ENCODE measurements at regions not wholly inside any gene's neighbourhood (a gene's known extent, or its start where the extent isn't known, plus 50 kb on each side); places are given as distances from the start of the nearest gene placed in this dataset.

GRCh38 chr4:110849461-110849860 is 226.6 kb upstream of the PITX2 start:
- ChIA-PET CTCF (no interaction called here), POLR2A (no interaction called here)
- Histone ChIP-seq H3K4me3 (replicated peaks in 1 of 3; ENCODE audit: insufficient read depth in 1 of 3, low read depth in 1 of 3, low read length in 3 of 3) (no peak overlapping the region), H3K9me1 (replicated peaks; ENCODE audit: control insufficient read depth, extremely low read depth, insufficient read depth, low read length) (no peaks in the 10 kb centered on the region), H3K9ac (replicated peaks; ENCODE audit: extremely low read depth, insufficient read depth, low read length) (no peak overlapping the region), H3K79me2 (ENCODE audit: control insufficient read depth, insufficient read depth, low read length) (no peaks in the 10 kb centered on the region), H2AFZ (ENCODE audit: low read depth, low read length) (no peak overlapping the region), H3K27me3 (ENCODE audit: control insufficient read depth in 2 of 2, insufficient read depth in 2 of 2, low read length in 2 of 2) (no peaks in the 10 kb centered on the region), H3K4me1 (ENCODE audit: control insufficient read depth, extremely low read depth, insufficient read depth, low read length) (peaks cover 6% of the 10 kb centered on the region), H3K36me3 (ENCODE audit: control insufficient read depth in 2 of 2, extremely low read depth in 1 of 2, insufficient read depth in 2 of 2, low read length in 2 of 2) (no peaks in the 10 kb centered on the region), H3K27ac (ENCODE audit: insufficient read depth, low read depth, low read length) (no peak overlapping the region), H3K9me3 (replicated peaks; ENCODE audit: control insufficient read depth, insufficient read depth, low read length) (no peaks in the 10 kb centered on the region), H4K20me1 (replicated peaks; ENCODE audit: control insufficient read depth, extremely low read depth, insufficient read depth, low read length) (no peaks in the 10 kb centered on the region), H3K4me2 (ENCODE audit: insufficient read depth, low read length) (no peak overlapping the region)
- DNase-seq (ENCODE audit: low read depth, low spot score) (no peak), FAIRE-seq (no peak)
- no TSS peak for BruUV-seq (replicated peaks)
- intact Hi-C loops (cut with micrococcal nuclease) (no loop called here), dilution Hi-C loops (cut with MboI; ENCODE audit: extremely low pct_ligation_motif_present, low sequenced_read_pairs) (no loop called here)
- TF ChIP-seq GATA2 (IDR thresholded peaks at IDR 0.05; ENCODE audit: insufficient read depth, insufficient read length, low read depth, low read length) (no peak), MYC (IDR thresholded peaks at IDR 0.05; ENCODE audit: low read depth, low read length) (no peak), EZH2 (IDR thresholded peaks at IDR 0.05; ENCODE audit: borderline replicate concordance, low read depth, low read length, severe bottlenecking) (no peak), FOS (IDR thresholded peaks at IDR 0.05; ENCODE audit: borderline replicate concordance, insufficient read depth, low read length) (no peak), POLR2AphosphoS5 (IDR thresholded peaks at IDR 0.05; ENCODE audit: insufficient read depth, low read depth, low read length) (no peak), POLR2A (IDR thresholded peaks at IDR 0.05; ENCODE audit: low read depth, low read length) (no peak), JUN (IDR thresholded peaks at IDR 0.05; ENCODE audit: borderline replicate concordance, insufficient read depth, insufficient read length, low read depth) (no peak)
- TF ChIP-seq, protein P1, sequence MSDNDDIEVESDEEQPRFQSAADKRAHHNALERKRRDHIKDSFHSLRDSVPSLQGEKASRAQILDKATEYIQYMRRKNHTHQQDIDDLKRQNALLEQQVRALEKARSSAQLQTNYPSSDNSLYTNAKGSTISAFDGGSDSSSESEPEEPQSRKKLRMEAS (IDR thresholded peaks at IDR 0.05; ENCODE audit: insufficient read depth, insufficient read length) = no peak
- TF ChIP-seq, protein P2, sequence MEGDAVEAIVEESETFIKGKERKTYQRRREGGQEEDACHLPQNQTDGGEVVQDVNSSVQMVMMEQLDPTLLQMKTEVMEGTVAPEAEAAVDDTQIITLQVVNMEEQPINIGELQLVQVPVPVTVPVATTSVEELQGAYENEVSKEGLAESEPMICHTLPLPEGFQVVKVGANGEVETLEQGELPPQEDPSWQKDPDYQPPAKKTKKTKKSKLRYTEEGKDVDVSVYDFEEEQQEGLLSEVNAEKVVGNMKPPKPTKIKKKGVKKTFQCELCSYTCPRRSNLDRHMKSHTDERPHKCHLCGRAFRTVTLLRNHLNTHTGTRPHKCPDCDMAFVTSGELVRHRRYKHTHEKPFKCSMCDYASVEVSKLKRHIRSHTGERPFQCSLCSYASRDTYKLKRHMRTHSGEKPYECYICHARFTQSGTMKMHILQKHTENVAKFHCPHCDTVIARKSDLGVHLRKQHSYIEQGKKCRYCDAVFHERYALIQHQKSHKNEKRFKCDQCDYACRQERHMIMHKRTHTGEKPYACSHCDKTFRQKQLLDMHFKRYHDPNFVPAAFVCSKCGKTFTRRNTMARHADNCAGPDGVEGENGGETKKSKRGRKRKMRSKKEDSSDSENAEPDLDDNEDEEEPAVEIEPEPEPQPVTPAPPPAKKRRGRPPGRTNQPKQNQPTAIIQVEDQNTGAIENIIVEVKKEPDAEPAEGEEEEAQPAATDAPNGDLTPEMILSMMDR (IDR thresholded peaks at IDR 0.05; ENCODE audit: extremely low read depth in 1 of 2, insufficient read depth in 1 of 2, low read depth in 1 of 2, low read length in 2 of 2) = no peak

Data from endothelial cell of umbilical vein (primary cell).